SK-N-SH treated with all-trans-retinoic acid at 6 μM for 48 hours (cell line): ENCODE measurements at regions not wholly inside any gene's neighbourhood (a gene's known extent, or its start where the extent isn't known, plus 50 kb on each side); places are given as distances from the start of the nearest gene placed in this dataset.

ENCODE experiments used
- ATAC-seq: fragments of 200-7000 bp; cut with Tn5 transposase; 3 replicates; pipeline ENCODE4 v1.9.1; 2020; ENCODE audit warnings: mild to moderate bottlenecking, moderate library complexity
- ARNTL ChIP-seq: fragments of 450-650 bp; formaldehyde crosslinking; IDR thresholded peaks from 2 replicates; pipeline ENCODE4 v1.5.0; 2020; ENCODE audit warnings: low read depth, mild to moderate bottlenecking, moderate library complexity, borderline replicate concordance
- BACH2 ChIP-seq: fragments of 250-450 bp; sonication (Bioruptor Pico); IDR thresholded peaks from 2 replicates; pipeline ENCODE4 v1.9.0; 2021; ENCODE audit warnings: mild to moderate bottlenecking, borderline replicate concordance
- CSDC2 ChIP-seq: fragments of 250-450 bp; sonication (Bioruptor Pico); IDR thresholded peaks from 2 replicates; pipeline ENCODE4 v1.5.0; 2020; ENCODE audit warnings: mild to moderate bottlenecking, moderate library complexity
- ESRRG ChIP-seq: fragments of 250-450 bp; sonication (Bioruptor Pico); IDR thresholded peaks from 2 replicates; pipeline ENCODE4 v1.6.1; 2021; ENCODE audit warnings: mild to moderate bottlenecking
- GLIS3 ChIP-seq: fragments of 250-450 bp; sonication (Bioruptor Pico); IDR thresholded peaks from 2 replicates; pipeline ENCODE4 v1.5.0; 2020; ENCODE audit warnings: mild to moderate bottlenecking, moderate library complexity
- ISL1 ChIP-seq: fragments of 250-450 bp; sonication (Bioruptor Pico); IDR thresholded peaks from 2 replicates; pipeline ENCODE4 v2.1.2; 2022; ENCODE audit warnings: mild to moderate bottlenecking, moderate library complexity
- OSR1 ChIP-seq: fragments of 250-450 bp; sonication (Bioruptor Pico); IDR thresholded peaks from 2 replicates; pipeline ENCODE4 v1.8.0; 2022; ENCODE audit warnings: moderate library complexity, mild to moderate bottlenecking, inconsistent platforms
- RARB ChIP-seq: fragments of 250-450 bp; sonication (Bioruptor Pico); IDR thresholded peaks from 2 replicates; pipeline ENCODE4 v1.8.0; 2021; ENCODE audit warnings: mild to moderate bottlenecking, moderate library complexity
- SNAI2 ChIP-seq: fragments of 250-450 bp; sonication (Bioruptor Pico); IDR thresholded peaks from 2 replicates; pipeline ENCODE4 v1.5.0; 2020; ENCODE audit warnings: mild to moderate bottlenecking, moderate library complexity
- TCF4 ChIP-seq: fragments of 250-450 bp; sonication (Bioruptor Pico); IDR thresholded peaks from 2 replicates; pipeline ENCODE4 v1.8.0; 2021; ENCODE audit warnings: mild to moderate bottlenecking, moderate library complexity, borderline replicate concordance
- TOX ChIP-seq: fragments of 250-450 bp; sonication (Bioruptor Pico); IDR thresholded peaks from 2 replicates; pipeline ENCODE4 v1.8.0; 2021; ENCODE audit warnings: mild to moderate bottlenecking, moderate library complexity, borderline replicate concordance
- ZC3H10 ChIP-seq: fragments of 250-450 bp; sonication (Bioruptor Pico); IDR thresholded peaks from 2 replicates; pipeline ENCODE4 v1.5.1; 2021; ENCODE audit warnings: mild to moderate bottlenecking, moderate library complexity
- ZFP3 ChIP-seq: fragments of 250-450 bp; sonication (Bioruptor Pico); IDR thresholded peaks from 2 replicates; pipeline ENCODE4 v1.5.0; 2020; ENCODE audit warnings: mild to moderate bottlenecking, moderate library complexity
- ZFP30 ChIP-seq: fragments of 450-650 bp; formaldehyde crosslinking; IDR thresholded peaks from 2 replicates; pipeline ENCODE4 v1.5.0; 2022; ENCODE audit warnings: mild to moderate bottlenecking, moderate library complexity
- ZNF565 ChIP-seq: fragments of 450-650 bp; formaldehyde crosslinking; conservative IDR thresholded peaks from 2 replicates; pipeline ENCODE4 v1.5.0; 2020; ENCODE audit warnings: low read depth, mild to moderate bottlenecking, moderate library complexity
- ZNF70 ChIP-seq: fragments of 450-650 bp; formaldehyde crosslinking; IDR thresholded peaks from 2 replicates; pipeline ENCODE4 v1.5.0; 2020; ENCODE audit warnings: mild to moderate bottlenecking, moderate library complexity
- ZNF8 ChIP-seq: fragments of 450-650 bp; formaldehyde crosslinking; IDR thresholded peaks from 2 replicates; pipeline ENCODE4 v1.5.0; 2020; ENCODE audit warnings: mild to moderate bottlenecking, moderate library complexity
- TF ChIP-seq, protein P1 (sequence below): fragments of 250-450 bp; sonication (Bioruptor Pico); IDR thresholded peaks from 2 replicates; pipeline ENCODE4 v1.5.0; 2020; ENCODE audit warnings: mild to moderate bottlenecking, moderate library complexity
- TF ChIP-seq, protein P2 (sequence below): fragments of 250-450 bp; sonication (Bioruptor Pico); IDR thresholded peaks from 2 replicates; pipeline ENCODE4 v1.8.0; 2020; ENCODE audit warnings: mild to moderate bottlenecking, moderate library complexity, borderline replicate concordance
- TF ChIP-seq, protein P3 (sequence below): fragments of 250-450 bp; sonication (Bioruptor Pico); IDR thresholded peaks from 2 replicates; pipeline ENCODE4 v1.8.0; 2021; ENCODE audit warnings: low read depth, mild to moderate bottlenecking, moderate library complexity, borderline replicate concordance
- TF ChIP-seq, protein P4 (sequence below): fragments of 250-450 bp; sonication (Bioruptor Pico); IDR thresholded peaks from 2 replicates; pipeline ENCODE4 v1.5.1; 2020; ENCODE audit warnings: low read depth, mild to moderate bottlenecking, moderate library complexity

DNA sequence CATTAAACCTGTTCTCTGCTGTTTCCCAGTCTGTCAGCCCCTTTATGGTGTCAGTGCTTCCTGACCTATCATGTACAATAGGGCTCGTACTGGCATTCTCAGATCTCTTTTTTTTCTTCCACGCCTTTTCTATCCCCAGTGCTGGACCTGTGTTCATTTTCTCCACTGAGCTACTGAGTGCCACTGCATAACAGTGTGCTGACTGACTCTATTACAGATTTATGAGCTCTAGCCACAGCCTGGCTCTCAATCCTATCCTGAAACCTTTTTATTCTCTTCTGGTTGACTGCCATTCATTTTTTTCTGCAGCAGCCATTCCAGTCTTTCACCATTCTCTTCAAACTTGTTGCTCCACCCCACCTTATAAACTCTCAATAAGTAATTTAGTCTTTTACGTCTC, 59.6 kb upstream of the MACF1 start:
- ATAC-seq = 0 out of 3 replicates have a peak, but pooled peaks have one; percentile 26
- TF ChIP-seq ZC3H10 (CRISPR knock-in tag) (no peak), ZFP3 (CRISPR knock-in tag) (no peak), ZNF70 (CRISPR knock-in tag) (no peak), BACH2 (CRISPR knock-in tag) (no peak), GLIS3 (CRISPR knock-in tag) (no peak), ARNTL (no peak), CSDC2 (CRISPR knock-in tag) (no peak)
- TF ChIP-seq, protein P1, sequence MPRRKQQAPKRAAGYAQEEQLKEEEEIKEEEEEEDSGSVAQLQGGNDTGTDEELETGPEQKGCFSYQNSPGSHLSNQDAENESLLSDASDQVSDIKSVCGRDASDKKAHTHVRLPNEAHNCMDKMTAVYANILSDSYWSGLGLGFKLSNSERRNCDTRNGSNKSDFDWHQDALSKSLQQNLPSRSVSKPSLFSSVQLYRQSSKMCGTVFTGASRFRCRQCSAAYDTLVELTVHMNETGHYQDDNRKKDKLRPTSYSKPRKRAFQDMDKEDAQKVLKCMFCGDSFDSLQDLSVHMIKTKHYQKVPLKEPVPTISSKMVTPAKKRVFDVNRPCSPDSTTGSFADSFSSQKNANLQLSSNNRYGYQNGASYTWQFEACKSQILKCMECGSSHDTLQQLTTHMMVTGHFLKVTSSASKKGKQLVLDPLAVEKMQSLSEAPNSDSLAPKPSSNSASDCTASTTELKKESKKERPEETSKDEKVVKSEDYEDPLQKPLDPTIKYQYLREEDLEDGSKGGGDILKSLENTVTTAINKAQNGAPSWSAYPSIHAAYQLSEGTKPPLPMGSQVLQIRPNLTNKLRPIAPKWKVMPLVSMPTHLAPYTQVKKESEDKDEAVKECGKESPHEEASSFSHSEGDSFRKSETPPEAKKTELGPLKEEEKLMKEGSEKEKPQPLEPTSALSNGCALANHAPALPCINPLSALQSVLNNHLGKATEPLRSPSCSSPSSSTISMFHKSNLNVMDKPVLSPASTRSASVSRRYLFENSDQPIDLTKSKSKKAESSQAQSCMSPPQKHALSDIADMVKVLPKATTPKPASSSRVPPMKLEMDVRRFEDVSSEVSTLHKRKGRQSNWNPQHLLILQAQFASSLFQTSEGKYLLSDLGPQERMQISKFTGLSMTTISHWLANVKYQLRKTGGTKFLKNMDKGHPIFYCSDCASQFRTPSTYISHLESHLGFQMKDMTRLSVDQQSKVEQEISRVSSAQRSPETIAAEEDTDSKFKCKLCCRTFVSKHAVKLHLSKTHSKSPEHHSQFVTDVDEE (CRISPR knock-in tag) = no peak
- TF ChIP-seq, protein P2, sequence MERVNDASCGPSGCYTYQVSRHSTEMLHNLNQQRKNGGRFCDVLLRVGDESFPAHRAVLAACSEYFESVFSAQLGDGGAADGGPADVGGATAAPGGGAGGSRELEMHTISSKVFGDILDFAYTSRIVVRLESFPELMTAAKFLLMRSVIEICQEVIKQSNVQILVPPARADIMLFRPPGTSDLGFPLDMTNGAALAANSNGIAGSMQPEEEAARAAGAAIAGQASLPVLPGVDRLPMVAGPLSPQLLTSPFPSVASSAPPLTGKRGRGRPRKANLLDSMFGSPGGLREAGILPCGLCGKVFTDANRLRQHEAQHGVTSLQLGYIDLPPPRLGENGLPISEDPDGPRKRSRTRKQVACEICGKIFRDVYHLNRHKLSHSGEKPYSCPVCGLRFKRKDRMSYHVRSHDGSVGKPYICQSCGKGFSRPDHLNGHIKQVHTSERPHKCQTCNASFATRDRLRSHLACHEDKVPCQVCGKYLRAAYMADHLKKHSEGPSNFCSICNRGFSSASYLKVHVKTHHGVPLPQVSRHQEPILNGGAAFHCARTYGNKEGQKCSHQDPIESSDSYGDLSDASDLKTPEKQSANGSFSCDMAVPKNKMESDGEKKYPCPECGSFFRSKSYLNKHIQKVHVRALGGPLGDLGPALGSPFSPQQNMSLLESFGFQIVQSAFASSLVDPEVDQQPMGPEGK (CRISPR knock-in tag) = no peak

DNA sequence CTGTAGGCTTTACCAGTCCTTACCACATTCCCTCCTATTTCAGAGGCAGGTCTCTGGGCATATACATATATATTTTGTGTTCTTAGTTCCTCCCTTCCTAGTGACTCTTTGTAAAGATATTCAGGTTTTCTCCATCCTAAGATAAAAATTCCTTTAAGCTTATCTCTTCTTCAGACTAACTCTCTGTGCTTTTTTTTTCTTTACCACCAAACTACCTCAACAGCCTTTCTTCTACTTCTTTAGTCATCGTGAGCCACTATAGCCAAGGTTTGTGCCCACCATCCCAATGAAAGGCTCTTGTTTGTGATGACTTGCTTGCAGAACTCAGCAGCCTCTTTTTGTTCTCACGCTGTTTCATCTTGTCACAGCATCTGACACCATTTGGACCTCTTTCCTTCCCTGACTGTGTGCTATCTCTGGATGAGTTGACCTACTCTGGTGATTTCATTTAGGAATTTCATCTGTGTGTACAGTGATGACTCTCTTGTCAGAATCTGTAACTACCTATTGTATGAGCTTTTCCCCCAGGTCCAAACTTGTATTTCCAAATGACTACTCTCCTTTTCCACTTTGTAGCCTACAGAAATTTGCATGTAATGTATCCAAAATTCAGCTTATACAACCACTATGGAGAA, 59.0 kb upstream of the MACF1 start:
- TF ChIP-seq ISL1 (CRISPR knock-in tag) = no peak
- no peak for ATAC-seq

DNA sequence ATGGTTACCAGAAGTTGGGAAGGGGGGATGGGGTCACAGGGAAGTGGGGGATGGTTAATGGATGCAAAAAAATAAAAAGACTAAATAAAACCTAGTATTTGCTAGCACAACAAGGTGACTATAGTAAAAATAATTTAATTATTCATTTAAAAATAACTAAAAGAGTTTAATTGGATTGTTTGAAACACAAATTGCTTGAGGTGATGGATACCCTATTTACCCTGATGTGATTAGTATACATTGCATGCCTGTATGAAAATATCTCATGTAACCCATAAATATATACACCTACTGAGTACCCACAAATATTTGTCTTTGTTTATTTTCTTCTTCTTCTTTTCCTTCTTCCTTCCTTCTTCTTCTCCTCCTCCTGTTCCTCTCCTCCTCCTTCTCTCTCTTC, 57.8 kb upstream of the MACF1 start:
- no peak for TF ChIP-seq ZNF8 (CRISPR knock-in tag)
- no peak for TF ChIP-seq SNAI2 (CRISPR knock-in tag)
- TF ChIP-seq ZC3H10 (CRISPR knock-in tag) = no peak
- TF ChIP-seq ZNF565 (CRISPR knock-in tag) = no peak
- no peak for TF ChIP-seq ZFP30 (CRISPR knock-in tag)
- no peak for TF ChIP-seq TOX
- TF ChIP-seq CSDC2 (CRISPR knock-in tag) = no peak
- TF ChIP-seq, protein P3, sequence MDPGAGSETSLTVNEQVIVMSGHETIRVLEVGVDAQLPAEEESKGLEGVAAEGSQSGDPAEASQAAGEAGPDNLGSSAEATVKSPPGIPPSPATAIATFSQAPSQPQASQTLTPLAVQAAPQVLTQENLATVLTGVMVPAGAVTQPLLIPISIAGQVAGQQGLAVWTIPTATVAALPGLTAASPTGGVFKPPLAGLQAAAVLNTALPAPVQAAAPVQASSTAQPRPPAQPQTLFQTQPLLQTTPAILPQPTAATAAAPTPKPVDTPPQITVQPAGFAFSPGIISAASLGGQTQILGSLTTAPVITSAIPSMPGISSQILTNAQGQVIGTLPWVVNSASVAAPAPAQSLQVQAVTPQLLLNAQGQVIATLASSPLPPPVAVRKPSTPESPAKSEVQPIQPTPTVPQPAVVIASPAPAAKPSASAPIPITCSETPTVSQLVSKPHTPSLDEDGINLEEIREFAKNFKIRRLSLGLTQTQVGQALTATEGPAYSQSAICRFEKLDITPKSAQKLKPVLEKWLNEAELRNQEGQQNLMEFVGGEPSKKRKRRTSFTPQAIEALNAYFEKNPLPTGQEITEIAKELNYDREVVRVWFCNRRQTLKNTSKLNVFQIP (CRISPR knock-in tag) = no peak
- TF ChIP-seq OSR1 (CRISPR knock-in tag) = no peak
- TF ChIP-seq TCF4 (CRISPR knock-in tag) = no peak
- TF ChIP-seq, all 23 proteins: peak for 0
- ATAC-seq = no peak

DNA sequence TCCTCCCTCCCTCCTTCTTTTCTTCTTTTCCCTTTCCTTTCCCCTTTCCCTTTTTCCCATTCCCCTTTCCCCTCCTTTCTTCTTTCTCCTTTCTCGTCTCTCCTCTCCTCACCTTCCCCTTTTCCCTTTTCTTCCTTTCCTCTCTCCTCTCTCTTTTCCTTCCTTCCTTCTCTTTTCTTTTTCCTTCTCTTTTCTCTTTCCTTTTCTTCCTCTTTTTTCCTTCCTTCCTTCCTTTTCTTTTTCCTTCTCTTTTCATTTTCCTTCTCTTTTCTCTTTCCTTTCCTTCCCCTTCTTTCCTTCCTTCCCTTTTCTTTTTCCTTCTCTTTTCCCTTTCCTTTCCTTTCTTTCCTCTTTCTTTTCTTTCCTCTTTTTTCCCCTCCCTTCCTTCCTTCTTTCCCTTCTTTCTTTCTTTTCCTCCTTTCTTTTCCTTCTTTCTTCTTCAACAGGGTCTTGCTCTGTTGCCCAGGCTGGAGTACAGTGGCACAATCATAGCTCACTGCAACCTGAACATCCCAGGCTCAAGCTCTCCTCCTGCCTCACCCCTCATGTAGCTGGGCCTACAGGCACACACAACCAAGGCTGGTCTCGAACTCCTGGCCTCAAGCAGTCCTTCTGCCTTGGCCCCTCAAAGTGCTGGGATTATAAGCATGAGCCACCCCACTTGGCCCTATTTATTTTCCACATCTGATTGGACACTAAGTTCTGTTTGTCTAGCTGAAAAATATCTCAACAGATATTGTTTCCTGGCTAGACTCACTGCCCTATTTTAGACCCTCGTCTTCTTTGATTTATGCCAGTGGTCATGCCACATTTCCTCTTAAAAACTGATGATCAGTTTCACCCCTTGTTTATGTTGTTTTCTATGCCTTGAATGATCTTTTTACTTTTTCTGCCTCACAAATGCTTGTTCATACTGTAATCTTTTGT, 57.1 kb upstream of the MACF1 start:
- ATAC-seq = no peak
- TF ChIP-seq, protein P4, sequence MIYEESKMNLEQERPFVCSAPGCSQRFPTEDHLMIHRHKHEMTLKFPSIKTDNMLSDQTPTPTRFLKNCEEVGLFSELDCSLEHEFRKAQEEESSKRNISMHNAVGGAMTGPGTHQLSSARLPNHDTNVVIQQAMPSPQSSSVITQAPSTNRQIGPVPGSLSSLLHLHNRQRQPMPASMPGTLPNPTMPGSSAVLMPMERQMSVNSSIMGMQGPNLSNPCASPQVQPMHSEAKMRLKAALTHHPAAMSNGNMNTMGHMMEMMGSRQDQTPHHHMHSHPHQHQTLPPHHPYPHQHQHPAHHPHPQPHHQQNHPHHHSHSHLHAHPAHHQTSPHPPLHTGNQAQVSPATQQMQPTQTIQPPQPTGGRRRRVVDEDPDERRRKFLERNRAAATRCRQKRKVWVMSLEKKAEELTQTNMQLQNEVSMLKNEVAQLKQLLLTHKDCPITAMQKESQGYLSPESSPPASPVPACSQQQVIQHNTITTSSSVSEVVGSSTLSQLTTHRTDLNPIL (CRISPR knock-in tag) = no peak
- TF ChIP-seq RARB (CRISPR knock-in tag) (no peak), ESRRG (CRISPR knock-in tag) (no peak), TOX (no peak), CSDC2 (CRISPR knock-in tag) (no peak), ISL1 (CRISPR knock-in tag) (no peak), BACH2 (CRISPR knock-in tag) (no peak)
- TF ChIP-seq, protein P2 (CRISPR knock-in tag) = no peak
- TF ChIP-seq, protein P1 (CRISPR knock-in tag) = no peak
